BLaER1 treated with 17β-estradiol and CSF1 and Interleukin-3, amounts not matched to agents 10 nM and 100 nM (cell line): ENCODE measurements at regions not wholly inside any gene's neighbourhood (a gene's known extent, or its start where the extent isn't known, plus 50 kb on each side); places are given as distances from the start of the nearest gene placed in this dataset.

Source experiments
- H3K27ac ChIP-seq, 11 experiments: shearing (Covaris generic); formaldehyde crosslinking; 2 replicates each; pipeline ENCODE4 v1.8.1; 2022
- H3K27me3 ChIP-seq, 11 experiments: shearing (Covaris generic); formaldehyde crosslinking; 2 replicates each; pipeline ENCODE4 v1.8.1; 2022
- H3K36me3 ChIP-seq, 11 experiments: shearing (Covaris generic); formaldehyde crosslinking; 2 replicates each; pipeline ENCODE4 v1.8.1; 2022
- H3K4me1 ChIP-seq, 10 experiments: shearing (Covaris generic); formaldehyde crosslinking; 2 replicates each; pipeline ENCODE4 v1.8.1; 2022
- H3K4me2 ChIP-seq, 11 experiments: shearing (Covaris generic); formaldehyde crosslinking; 2 replicates each; pipeline ENCODE4 v1.8.1; 2022
- H3K4me3 ChIP-seq, 10 experiments: shearing (Covaris generic); formaldehyde crosslinking; 2 replicates each; pipeline ENCODE4 v1.8.1; 2022
- H3K9ac ChIP-seq, 11 experiments: shearing (Covaris generic); formaldehyde crosslinking; 2 replicates each; pipeline ENCODE4 v1.8.1; 2022
- H3K9me3 ChIP-seq, 11 experiments: shearing (Covaris generic); formaldehyde crosslinking; replicated peaks in 1 of 11; 2 replicates each; pipeline ENCODE4 v1.8.1; 2022
- H4K20me1 ChIP-seq, 11 experiments: shearing (Covaris generic); formaldehyde crosslinking; 2 replicates each; pipeline ENCODE4 v1.8.1; 2022
- Cebpa-rat ChIP-seq, 11 experiments: shearing (Covaris generic); IDR thresholded peaks; 2 replicates each; pipeline ENCODE4 v1.8.1; 2022

DNA sequence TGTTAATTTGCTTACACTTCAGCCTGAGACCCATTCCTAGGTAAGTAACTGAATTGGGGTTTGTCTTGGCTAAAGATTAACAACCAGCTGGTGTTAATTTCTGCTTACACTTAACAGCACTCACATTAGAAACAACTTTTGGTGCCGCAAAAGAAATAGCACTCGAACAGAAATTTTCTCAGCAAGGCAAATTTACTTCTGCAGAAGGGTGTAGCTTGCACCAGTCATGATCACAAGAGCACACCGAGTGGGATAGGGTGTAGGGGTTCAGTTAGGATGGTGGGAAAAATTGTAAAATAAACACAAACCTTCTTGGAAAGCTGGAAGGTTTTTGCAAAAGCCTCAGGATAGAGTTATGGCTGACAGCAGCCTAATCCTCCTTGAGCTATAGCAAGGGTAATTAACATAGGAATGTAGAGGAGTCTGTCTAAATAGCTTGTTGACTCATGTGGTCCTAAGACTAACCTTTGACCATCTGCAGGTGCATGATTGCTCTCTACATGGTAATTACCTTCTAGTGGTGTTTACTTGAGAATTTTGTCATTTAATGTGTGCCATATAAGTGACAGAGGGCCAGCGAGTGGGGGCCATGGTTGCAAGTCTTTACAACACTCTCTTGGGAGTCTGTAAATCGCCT is 67.8 kb upstream of the CDK13 start:
- no peak overlapping the region; a peak in 1 of 20 replicates for H3K4me3 ChIP-seq
- H3K9ac ChIP-seq, result no peak overlapping the region
- H3K4me1 ChIP-seq, result no peaks in the 10 kb centered on the region
- no peak overlapping the region for H3K4me2 ChIP-seq
- peaks cover 29 to 43% (median 34%) of the 10 kb centered on the region in 11 experiments for H3K9me3 ChIP-seq
- no peak for TF ChIP-seq Cebpa-rat (IDR thresholded peaks at IDR 0.05)
- no peaks in the 10 kb centered on the region for H3K27me3 ChIP-seq
- H3K27ac ChIP-seq, result no peak overlapping the region
- H3K36me3 ChIP-seq, result peaks cover 0 to 4% (median 0%) of the 10 kb centered on the region in 11 experiments; a peak in 4 of 22 replicates
- H4K20me1 ChIP-seq, result no peaks in the 10 kb centered on the region

GRCh38 chr7:39883812-39884390 is 66.2 kb upstream of the CDK13 start:
- TF ChIP-seq Cebpa-rat (IDR thresholded peaks at IDR 0.05), result no peak
- Histone ChIP-seq H3K4me1 (no peaks in the 10 kb centered on the region), H3K9me3 (peaks cover 29 to 43% (median 34%) of the 10 kb centered on the region in 11 experiments), H3K27me3 (no peaks in the 10 kb centered on the region), H3K36me3 (peaks cover 0 to 4% (median 0%) of the 10 kb centered on the region in 11 experiments; a peak in 4 of 22 replicates), H4K20me1 (no peaks in the 10 kb centered on the region), H3K4me3 (no peak overlapping the region), H3K4me2 (no peak overlapping the region), H3K9ac (no peak overlapping the region), H3K27ac (no peak overlapping the region)

- TF ChIP-seq Cebpa-rat (IDR thresholded peaks at IDR 0.05), result no peak
- Histone ChIP-seq H3K27me3 (no peaks in the 10 kb centered on the region), H3K4me2 (no peak overlapping the region), H3K4me3 (no peak overlapping the region), H3K9me3 (peaks cover 0 to 6% (median 2%) of the 10 kb centered on the region in 11 experiments; a peak in 8 of 22 replicates), H3K27ac (no peak overlapping the region), H3K9ac (no peak overlapping the region), H3K4me1 (no peaks in the 10 kb centered on the region), H3K36me3 (no peaks in the 10 kb centered on the region), H4K20me1 (no peaks in the 10 kb centered on the region)
Observed at GRCh38 chr7:39888171-39888853, 61.7 kb upstream of the CDK13 start.

GRCh38 chr7:39890411-39890810 is 59.6 kb upstream of the CDK13 start:
- H3K4me2 ChIP-seq, result no peak overlapping the region
- no peaks in the 10 kb centered on the region for H3K9me3 ChIP-seq
- H3K4me3 ChIP-seq, result no peak overlapping the region
- no peaks in the 10 kb centered on the region for H3K4me1 ChIP-seq
- no peaks in the 10 kb centered on the region for H4K20me1 ChIP-seq
- no peak overlapping the region for H3K27ac ChIP-seq
- no peak for TF ChIP-seq Cebpa-rat (IDR thresholded peaks at IDR 0.05)
- H3K36me3 ChIP-seq, result no peaks in the 10 kb centered on the region
- H3K9ac ChIP-seq, result no peak overlapping the region
- no peaks in the 10 kb centered on the region for H3K27me3 ChIP-seq

DNA sequence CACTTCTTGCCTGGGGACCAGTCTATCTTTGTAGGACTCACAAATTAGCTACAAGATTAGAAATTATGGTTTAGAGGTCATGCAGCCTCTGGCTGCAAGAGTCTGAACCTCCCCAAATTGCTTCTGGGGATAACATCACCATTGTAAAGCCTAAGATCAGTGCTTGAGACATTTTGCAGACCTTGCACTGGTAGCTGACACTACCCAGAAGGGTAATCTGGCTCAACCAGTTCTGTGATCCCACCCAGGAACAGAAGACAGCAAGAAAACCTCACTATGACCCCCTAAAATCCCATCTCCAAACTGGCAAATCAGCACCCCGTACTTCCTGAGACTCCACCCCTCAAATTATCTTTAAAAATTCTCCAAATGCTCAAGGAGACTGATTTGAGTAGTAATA is 58.2 kb upstream of the CDK13 start:
- Histone ChIP-seq H3K27ac (no peak overlapping the region), H4K20me1 (no peaks in the 10 kb centered on the region), H3K4me3 (no peak overlapping the region), H3K36me3 (no peaks in the 10 kb centered on the region), H3K9me3 (no peaks in the 10 kb centered on the region), H3K9ac (no peak overlapping the region), H3K4me2 (no peak overlapping the region), H3K4me1 (no peaks in the 10 kb centered on the region), H3K27me3 (no peaks in the 10 kb centered on the region)
- TF ChIP-seq Cebpa-rat (IDR thresholded peaks at IDR 0.05), result no peak

GRCh38 chr7:39892361-39892760 is 57.7 kb upstream of the CDK13 start:
- Histone ChIP-seq H3K9me3 (no peaks in the 10 kb centered on the region), H3K9ac (no peak overlapping the region), H3K4me3 (no peak overlapping the region), H3K27ac (no peak overlapping the region), H4K20me1 (no peaks in the 10 kb centered on the region), H3K27me3 (no peaks in the 10 kb centered on the region), H3K36me3 (no peaks in the 10 kb centered on the region), H3K4me2 (no peak overlapping the region), H3K4me1 (no peaks in the 10 kb centered on the region)
- TF ChIP-seq Cebpa-rat (IDR thresholded peaks at IDR 0.05), result no peak

- H3K27me3 ChIP-seq, result no peaks in the 10 kb centered on the region
- H3K27ac ChIP-seq, result no peak overlapping the region
- no peak for TF ChIP-seq Cebpa-rat (IDR thresholded peaks at IDR 0.05)
- 0 out of 20 replicates have a peak, but pooled peaks cover 0 to 5% (median 0%) of the 10 kb centered on the region in 10 experiments for H3K4me1 ChIP-seq
- no peaks in the 10 kb centered on the region for H3K36me3 ChIP-seq
- H3K9me3 ChIP-seq, result no peaks in the 10 kb centered on the region
- H3K4me3 ChIP-seq, result no peak overlapping the region
- no peak overlapping the region for H3K9ac ChIP-seq
- no peaks in the 10 kb centered on the region for H4K20me1 ChIP-seq
- H3K4me2 ChIP-seq, result no peak overlapping the region
Observed at GRCh38 chr7:39894904-39895303, 55.2 kb upstream of the CDK13 start.

- H3K4me2 ChIP-seq, result no peak overlapping the region
- H3K4me1 ChIP-seq, result 0 out of 20 replicates have a peak, but pooled peaks cover 0 to 5% (median 0%) of the 10 kb centered on the region in 10 experiments
- H3K36me3 ChIP-seq, result no peaks in the 10 kb centered on the region
- H4K20me1 ChIP-seq, result no peaks in the 10 kb centered on the region
- no peak overlapping the region for H3K9ac ChIP-seq
- H3K4me3 ChIP-seq, result no peak overlapping the region
- no peaks in the 10 kb centered on the region for H3K27me3 ChIP-seq
- no peak for TF ChIP-seq Cebpa-rat (IDR thresholded peaks at IDR 0.05)
- H3K9me3 ChIP-seq, result peaks cover 0 to under 1% (median 0%) of the 10 kb centered on the region in 11 experiments; a peak in 2 of 22 replicates
- H3K27ac ChIP-seq, result no peak overlapping the region
Observed at GRCh38 chr7:39896840-39897239, 53.2 kb upstream of the CDK13 start.

GRCh38 chr7:39898867-39899266 is 51.2 kb upstream of the CDK13 start:
- 0 out of 20 replicates have a peak, but pooled peaks cover 0 to 5% (median 0%) of the 10 kb centered on the region in 10 experiments for H3K4me1 ChIP-seq
- no peaks in the 10 kb centered on the region for H4K20me1 ChIP-seq
- H3K27ac ChIP-seq, result no peak overlapping the region
- H3K27me3 ChIP-seq, result no peaks in the 10 kb centered on the region
- no peak overlapping the region for H3K9ac ChIP-seq
- peaks cover 0 to 11% (median 4%) of the 10 kb centered on the region in 11 experiments; a peak in 7 of 22 replicates for H3K9me3 ChIP-seq
- no peak overlapping the region for H3K4me3 ChIP-seq
- H3K36me3 ChIP-seq, result no peaks in the 10 kb centered on the region
- TF ChIP-seq Cebpa-rat (IDR thresholded peaks at IDR 0.05), result no peak
- H3K4me2 ChIP-seq, result no peak overlapping the region
